T-helper 2 cell (primary cell): ENCODE measurements at regions not wholly inside any gene's neighbourhood (a gene's known extent, or its start where the extent isn't known, plus 50 kb on each side); places are given as distances from the start of the nearest gene placed in this dataset.

ENCODE experiments used
- DNase-seq, 5 experiments: peaks; one replicate each; pipeline versions ENCODE4 v3.0.0 to v3.0.0-alpha.2; 2012 to 2022

- no peak for DNase-seq
Measured at GRCh38 chr14:98977451-98977850, 294.5 kb downstream of the BCL11B start.

DNA sequence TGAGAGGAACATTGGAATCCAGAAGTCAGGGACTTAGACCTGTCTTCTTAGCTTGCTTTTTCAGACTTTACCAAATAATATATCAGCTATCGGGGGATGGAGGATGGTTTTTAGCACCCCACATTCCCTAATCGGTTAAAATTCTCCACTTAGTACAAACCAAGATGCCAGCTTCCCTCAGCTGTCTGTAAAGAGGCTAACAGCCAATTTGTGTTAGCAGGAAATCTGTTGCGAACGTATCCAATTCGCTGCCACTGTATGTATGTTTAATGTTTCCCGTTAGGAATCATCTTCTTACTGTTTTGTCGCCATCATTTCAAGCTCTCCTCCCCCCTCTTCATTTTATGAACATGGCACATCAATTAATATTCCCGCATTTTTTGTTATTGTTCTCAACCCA lies 289.0 kb downstream of the BCL11B start:
- DNase-seq: no peak

- DNase-seq: peak in 1 of 5 experiments; percentile 34
Measured at GRCh38 chr14:98984027-98984718, 287.8 kb downstream of the BCL11B start.

GRCh38 chr14:98984719-98985041 lies 287.3 kb downstream of the BCL11B start:
- peak; percentile 39 to 98 (median 69) for DNase-seq

DNA sequence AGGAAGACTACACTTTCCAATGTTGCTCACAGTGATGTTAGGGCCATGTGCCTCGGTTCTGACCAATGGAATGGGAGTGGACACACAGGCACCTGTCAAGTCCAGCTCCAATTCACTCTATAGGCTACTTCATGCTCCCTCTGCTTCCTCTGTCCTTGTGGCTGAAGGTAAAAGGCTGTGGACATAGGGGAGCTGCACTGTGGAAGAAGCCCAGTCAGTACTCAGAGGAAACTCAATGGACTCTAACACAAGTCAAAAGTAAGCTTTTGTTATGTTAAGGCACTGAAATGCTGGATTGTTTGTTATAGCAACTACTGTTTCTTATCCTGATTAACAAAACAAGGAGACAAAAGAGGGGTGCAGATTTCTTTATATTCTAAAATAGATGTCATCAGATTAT lies 278.2 kb downstream of the BCL11B start:
- no peak for DNase-seq

DNA sequence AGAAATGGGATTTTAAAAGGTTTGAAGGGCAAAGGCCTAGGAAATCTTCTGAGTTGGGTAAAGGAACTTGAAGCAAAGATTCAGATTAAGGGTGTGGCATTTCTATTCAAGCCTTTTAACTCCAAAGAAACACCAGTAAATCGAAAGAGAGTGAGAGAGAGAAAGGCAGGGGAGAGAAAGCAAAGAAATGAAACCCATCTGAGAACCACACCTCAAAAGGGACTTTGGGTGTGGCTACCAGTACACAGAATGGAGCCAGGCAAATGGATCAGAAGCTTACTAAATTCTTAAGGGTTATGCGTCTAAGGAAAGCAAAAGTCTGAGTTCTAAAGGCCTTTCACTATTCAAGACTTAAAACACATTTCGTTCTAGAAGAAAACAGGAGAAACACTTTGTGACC lies 277.4 kb downstream of the BCL11B start:
- peak in 1 of 5 experiments; percentile 39 for DNase-seq

- DNase-seq: no peak
Measured at GRCh38 chr14:98997526-98998205, 274.3 kb downstream of the BCL11B start.

GRCh38 chr14:98999345-98999744 lies 272.7 kb downstream of the BCL11B start:
- no peak for DNase-seq

GRCh38 chr14:98999901-99000300 lies 272.1 kb downstream of the BCL11B start:
- no peak for DNase-seq

- DNase-seq: no peak
Measured at GRCh38 chr14:99001241-99001640, 270.8 kb downstream of the BCL11B start.

DNA sequence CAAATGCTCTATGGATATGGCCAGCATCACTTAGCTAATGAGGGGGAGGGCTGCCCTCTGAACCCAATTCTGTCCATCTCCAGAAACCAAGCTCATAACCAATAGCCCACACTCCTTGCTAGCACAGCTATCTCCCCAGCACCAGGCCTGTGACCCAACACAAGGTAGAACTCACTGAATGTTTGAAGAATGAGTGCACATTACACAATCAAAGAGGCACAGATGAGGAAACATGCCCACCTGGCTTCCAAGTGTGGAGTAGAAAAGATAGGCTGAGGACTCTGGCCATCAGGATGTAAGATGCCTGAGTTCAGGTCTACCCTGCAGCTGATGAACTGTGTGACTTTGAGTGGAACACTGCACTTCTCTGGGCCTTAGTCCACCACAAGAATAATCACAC lies 268.4 kb downstream of the BCL11B start:
- no peak for DNase-seq

DNA sequence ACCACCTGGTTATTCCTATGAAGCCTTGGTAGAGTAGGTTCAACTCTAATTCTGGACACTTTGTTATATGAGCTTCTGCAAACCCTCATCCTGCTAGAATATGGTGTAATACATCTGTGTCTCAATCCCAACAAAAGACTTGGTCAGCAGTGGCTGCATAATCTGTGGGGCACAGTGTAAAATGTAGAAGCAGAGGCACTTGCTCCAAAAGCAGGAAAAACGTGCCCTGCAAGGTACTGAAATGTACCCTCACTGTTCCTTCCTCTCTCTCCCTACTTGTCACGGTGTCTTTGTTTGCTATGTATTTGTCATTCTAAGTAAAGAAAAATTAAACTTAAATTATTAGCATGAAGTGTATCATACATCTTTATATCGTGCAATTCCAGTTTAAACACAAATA lies 267.9 kb downstream of the BCL11B start:
- no peak for DNase-seq

DNA sequence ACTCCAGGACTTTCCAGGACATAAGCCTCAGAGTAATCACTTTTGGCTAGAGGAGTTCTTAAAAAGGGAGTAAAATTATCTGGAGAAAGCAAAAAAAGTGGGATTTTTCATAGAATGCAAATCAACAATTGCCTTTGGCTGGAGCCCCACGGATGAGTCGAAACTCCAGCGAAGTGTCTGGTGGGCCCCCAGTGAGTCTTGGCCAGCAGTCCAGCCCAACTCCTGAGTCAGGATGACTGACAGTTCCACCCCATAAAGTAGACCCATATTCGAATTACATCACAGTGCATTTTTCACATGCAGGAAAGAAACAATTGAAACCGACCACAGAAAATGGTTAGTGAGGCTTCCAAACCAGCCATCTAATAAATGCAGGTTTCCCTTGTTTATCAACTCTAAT lies 265.7 kb downstream of the BCL11B start:
- DNase-seq: no peak

GRCh38 chr14:99007795-99008194 lies 264.2 kb downstream of the BCL11B start:
- no peak for DNase-seq

DNA sequence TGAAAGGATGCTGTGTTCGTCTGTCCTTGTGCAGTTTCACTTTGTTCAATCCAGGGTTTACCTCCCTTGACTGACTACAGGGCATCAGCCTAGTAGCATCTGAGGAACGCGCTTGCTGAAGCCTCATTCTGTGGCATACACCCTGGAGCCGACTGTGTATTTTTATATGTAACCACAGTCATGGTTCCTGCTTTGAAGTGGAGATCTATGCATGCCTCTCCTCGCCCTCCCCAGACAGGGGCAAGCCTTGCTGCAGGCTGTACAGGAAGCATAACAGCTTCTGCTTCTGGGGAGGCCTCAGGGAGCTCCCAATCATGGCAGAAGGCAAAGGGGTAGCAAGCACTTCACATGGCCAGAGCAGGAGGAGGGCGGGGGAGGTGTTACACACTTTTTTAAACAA lies 262.1 kb downstream of the BCL11B start:
- DNase-seq: peak in 1 of 5 experiments; percentile 50

DNA sequence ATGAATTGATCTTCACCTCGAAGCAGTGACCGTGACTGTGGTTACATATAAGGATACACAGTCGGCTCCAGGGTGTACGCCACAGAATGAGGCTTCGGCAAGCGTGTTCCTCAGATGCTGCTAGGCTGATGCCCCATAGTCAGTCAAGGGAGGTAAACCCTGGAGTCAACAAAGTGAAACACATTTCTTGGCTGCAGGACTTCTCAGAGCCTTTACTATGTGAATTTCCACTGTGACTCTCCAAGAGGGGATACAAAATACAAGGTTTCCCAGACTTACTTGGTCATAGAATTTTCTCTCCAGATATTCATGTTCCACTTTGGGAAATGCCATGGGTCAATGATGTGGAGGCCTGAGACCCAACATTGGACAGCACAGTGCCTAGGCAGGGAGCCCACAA lies 260.6 kb downstream of the BCL11B start:
- no peak for DNase-seq

GRCh38 chr14:99012703-99013102 lies 259.3 kb downstream of the BCL11B start:
- no peak for DNase-seq

DNA sequence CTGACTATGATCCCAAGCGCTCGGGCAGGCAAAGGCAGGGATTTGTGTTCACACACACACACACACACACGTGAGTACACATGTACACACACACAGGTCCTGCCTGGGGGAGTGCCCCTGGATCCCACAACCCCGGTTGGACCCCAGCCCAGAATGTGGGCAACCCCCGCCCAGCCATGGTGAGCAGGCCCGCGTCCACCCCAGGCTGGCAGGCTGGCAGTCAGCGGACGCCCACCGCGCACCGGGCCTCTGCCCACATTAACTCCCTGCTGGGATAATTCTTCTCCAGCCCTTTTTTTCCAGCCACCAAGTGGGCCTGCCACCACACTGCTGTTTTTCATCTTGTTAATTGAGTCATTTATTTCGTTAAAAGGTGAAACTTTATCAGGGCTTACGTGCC lies 256.2 kb downstream of the BCL11B start:
- DNase-seq: no peak

DNA sequence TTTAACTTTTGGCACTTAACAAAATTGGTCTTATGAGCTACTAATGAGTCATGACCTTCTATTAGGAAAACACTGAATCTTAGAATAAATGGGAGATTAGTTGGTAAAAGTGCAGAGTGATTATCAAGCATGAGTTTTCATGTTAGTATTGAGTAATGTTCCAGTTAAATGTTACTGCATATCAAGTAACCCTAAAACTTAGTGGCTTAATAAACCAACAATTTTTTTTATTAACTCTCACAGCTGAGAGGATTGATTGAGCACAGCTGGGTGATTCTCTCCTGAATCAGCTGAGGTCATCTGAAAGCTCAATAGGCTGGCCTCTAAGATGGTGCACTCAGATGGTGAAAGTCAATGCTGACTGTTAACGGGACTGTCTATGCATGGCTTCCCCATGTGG lies 248.6 kb downstream of the BCL11B start:
- DNase-seq: no peak

GRCh38 chr14:99024926-99025325 lies 247.1 kb downstream of the BCL11B start:
- DNase-seq: no peak

GRCh38 chr14:99025418-99025817 lies 246.6 kb downstream of the BCL11B start:
- no peak for DNase-seq

GRCh38 chr14:99026471-99026870 lies 245.5 kb downstream of the BCL11B start:
- peak in 1 of 5 experiments; percentile 59 for DNase-seq

- no peak for DNase-seq
Measured at GRCh38 chr14:99028041-99028440, 244.0 kb downstream of the BCL11B start.

DNA sequence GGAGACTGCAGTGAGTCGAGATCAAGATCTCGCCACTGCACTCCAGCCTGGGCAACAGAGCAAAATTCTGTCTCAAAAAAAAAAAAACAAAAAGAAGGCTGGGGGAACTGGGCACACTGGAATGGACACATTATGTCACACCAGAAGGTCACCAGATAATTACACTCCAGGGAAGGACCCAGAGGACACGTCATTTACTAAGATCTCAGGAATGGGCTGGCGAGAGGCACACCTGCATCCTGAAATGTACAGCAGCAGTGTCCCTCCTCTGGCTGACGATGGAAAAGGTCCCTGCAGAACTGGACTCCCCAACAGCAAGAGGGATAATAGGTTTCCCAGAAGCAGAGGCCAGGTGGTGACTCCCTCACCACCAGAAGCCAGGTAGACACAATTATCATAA lies 243.5 kb downstream of the BCL11B start:
- DNase-seq: no peak
